ENCODE measurements at regions not wholly inside any gene's neighbourhood (a gene's known extent, or its start where the extent isn't known, plus 50 kb on each side); places are given as distances from the start of the nearest gene placed in this dataset.

DNA sequence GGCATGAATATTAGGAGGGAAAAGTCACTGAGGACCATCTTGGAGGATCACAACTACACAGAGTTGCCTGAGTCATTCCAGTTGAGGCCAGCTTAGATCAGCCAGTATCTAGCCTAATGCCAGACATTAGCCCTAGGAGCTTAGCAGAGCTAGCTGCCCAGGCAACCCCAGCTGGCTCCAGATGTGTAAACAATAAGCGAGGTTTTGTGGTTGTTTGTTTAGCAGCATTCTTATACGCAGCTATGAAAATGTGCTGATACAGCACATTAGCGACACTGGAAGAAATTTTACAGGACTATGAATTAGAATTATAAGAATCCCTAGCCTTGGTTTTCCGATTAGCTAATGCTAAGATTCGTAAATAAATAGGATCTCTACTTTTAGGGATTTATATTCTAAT lies 59.3 kb downstream of the BTBD3 start:
- TF ChIP-seq, protein P1, sequence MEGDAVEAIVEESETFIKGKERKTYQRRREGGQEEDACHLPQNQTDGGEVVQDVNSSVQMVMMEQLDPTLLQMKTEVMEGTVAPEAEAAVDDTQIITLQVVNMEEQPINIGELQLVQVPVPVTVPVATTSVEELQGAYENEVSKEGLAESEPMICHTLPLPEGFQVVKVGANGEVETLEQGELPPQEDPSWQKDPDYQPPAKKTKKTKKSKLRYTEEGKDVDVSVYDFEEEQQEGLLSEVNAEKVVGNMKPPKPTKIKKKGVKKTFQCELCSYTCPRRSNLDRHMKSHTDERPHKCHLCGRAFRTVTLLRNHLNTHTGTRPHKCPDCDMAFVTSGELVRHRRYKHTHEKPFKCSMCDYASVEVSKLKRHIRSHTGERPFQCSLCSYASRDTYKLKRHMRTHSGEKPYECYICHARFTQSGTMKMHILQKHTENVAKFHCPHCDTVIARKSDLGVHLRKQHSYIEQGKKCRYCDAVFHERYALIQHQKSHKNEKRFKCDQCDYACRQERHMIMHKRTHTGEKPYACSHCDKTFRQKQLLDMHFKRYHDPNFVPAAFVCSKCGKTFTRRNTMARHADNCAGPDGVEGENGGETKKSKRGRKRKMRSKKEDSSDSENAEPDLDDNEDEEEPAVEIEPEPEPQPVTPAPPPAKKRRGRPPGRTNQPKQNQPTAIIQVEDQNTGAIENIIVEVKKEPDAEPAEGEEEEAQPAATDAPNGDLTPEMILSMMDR (IDR thresholded peaks at IDR 0.05; ENCODE audit: low read depth, low read length, poor library complexity, severe bottlenecking): no peak
- TF ChIP-seq EZH2phosphoT487 (IDR thresholded peaks at IDR 0.05; ENCODE audit: borderline replicate concordance, low read length): no peak
- H3K79me2 ChIP-seq (ENCODE audit: control insufficient read depth, low read length): no peaks in the 10 kb centered on the region
- H3K4me3 ChIP-seq (ENCODE audit: low read length): no peak overlapping the region
- no peaks in the 10 kb centered on the region for H3K27me3 ChIP-seq (ENCODE audit: control insufficient read depth, low read length)
- H3K4me1 ChIP-seq (ENCODE audit: control insufficient read depth, low read length): no peaks in the 10 kb centered on the region
- no peaks in the 10 kb centered on the region for H4K20me1 ChIP-seq (ENCODE audit: control insufficient read depth, insufficient read depth, low read depth, low read length)
- H3F3A ChIP-seq (ENCODE audit: control insufficient read depth, insufficient read depth): no peaks in the 10 kb centered on the region
- no peak overlapping the region for H3K27ac ChIP-seq (ENCODE audit: low read depth, low read length)
- H3K9me3 ChIP-seq (ENCODE audit: control insufficient read depth, insufficient read depth, low read length): no peaks in the 10 kb centered on the region
- no peak overlapping the region for H3K4me2 ChIP-seq (ENCODE audit: low read length)
- H3K36me3 ChIP-seq (ENCODE audit: control insufficient read depth, low read length): no peaks in the 10 kb centered on the region
- no peaks in the 10 kb centered on the region for H3K9me2 ChIP-seq (replicated peaks; ENCODE audit: control insufficient read depth, low read length)

DNA sequence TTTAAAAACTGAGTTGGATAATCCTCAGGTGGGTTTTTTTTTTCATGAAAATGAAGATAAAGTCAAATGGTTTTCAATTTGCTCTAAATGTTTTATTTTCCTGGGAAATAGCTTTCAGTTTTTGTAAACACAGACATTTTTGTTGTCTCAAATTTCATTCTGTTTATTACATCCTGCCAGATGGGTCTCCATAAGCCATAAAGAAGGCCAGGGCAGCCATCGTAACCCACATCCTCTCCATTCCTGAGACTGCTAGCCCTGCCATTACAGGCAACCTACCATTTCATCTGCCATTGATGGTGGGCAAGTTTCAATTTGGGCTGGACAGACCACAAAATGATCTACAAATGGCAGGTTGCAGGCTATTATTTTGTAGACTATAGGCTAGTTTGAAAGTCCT lies 60.8 kb downstream of the BTBD3 start:
- no peaks in the 10 kb centered on the region for H3K9me3 ChIP-seq (ENCODE audit: control insufficient read depth, insufficient read depth, low read length)
- H3K4me3 ChIP-seq (ENCODE audit: low read length): no peak overlapping the region
- no peaks in the 10 kb centered on the region for H3K4me1 ChIP-seq (ENCODE audit: control insufficient read depth, low read length)
- no peaks in the 10 kb centered on the region for H3K9me2 ChIP-seq (replicated peaks; ENCODE audit: control insufficient read depth, low read length)
- no peak overlapping the region for H3K4me2 ChIP-seq (ENCODE audit: low read length)
- no peaks in the 10 kb centered on the region for H3K79me2 ChIP-seq (ENCODE audit: control insufficient read depth, low read length)
- H4K20me1 ChIP-seq (ENCODE audit: control insufficient read depth, insufficient read depth, low read depth, low read length): no peaks in the 10 kb centered on the region
- TF ChIP-seq EZH2phosphoT487 (IDR thresholded peaks at IDR 0.05; ENCODE audit: borderline replicate concordance, low read length): no peak
- TF ChIP-seq, protein P1 (IDR thresholded peaks at IDR 0.05; ENCODE audit: low read depth, low read length, poor library complexity, severe bottlenecking): no peak
- H3K27ac ChIP-seq (ENCODE audit: low read depth, low read length): no peak overlapping the region
- no peaks in the 10 kb centered on the region for H3F3A ChIP-seq (ENCODE audit: control insufficient read depth, insufficient read depth)
- no peaks in the 10 kb centered on the region for H3K27me3 ChIP-seq (ENCODE audit: control insufficient read depth, low read length)
- no peaks in the 10 kb centered on the region for H3K36me3 ChIP-seq (ENCODE audit: control insufficient read depth, low read length)

DNA sequence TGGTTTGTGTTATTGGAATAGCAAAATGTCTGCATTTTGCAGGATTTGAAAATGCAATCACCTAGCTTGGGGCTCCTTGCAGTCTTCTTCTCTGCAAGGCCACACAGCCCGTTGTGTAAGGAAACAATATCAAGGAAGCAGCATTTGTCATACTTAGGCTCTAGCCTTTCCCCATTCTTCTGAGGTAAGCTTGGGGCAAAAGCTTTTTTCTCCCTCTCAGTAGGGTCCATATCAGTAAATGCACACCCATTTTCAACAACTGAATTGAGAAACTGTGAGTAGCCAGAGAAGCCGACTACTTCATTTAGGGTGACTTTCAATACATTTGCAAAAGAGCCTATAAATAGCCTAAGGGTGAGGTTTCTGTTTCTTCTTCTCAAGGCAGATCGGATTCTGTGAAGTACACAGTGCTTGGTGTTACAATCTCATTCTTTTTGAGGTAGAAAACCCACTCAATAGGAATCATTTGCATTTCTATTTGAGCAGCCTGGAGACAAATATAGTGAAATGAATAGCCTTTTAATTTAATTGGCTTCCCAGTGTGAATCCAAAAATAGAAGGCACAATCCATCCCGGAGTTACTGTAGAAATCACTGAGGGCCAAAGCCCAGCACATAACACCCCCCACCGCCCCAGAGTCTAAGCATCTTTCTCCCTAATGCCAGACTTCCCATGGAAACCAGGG lies 61.8 kb downstream of the BTBD3 start:
- H3F3A ChIP-seq (ENCODE audit: control insufficient read depth, insufficient read depth): no peaks in the 10 kb centered on the region
- H3K27me3 ChIP-seq (ENCODE audit: control insufficient read depth, low read length): no peaks in the 10 kb centered on the region
- no peaks in the 10 kb centered on the region for H3K79me2 ChIP-seq (ENCODE audit: control insufficient read depth, low read length)
- no peaks in the 10 kb centered on the region for H3K9me3 ChIP-seq (ENCODE audit: control insufficient read depth, insufficient read depth, low read length)
- no peak overlapping the region for H3K4me2 ChIP-seq (ENCODE audit: low read length)
- no peak overlapping the region for H3K4me3 ChIP-seq (ENCODE audit: low read length)
- H3K4me1 ChIP-seq (ENCODE audit: control insufficient read depth, low read length): no peaks in the 10 kb centered on the region
- no peak overlapping the region for H3K27ac ChIP-seq (ENCODE audit: low read depth, low read length)
- no peaks in the 10 kb centered on the region for H3K36me3 ChIP-seq (ENCODE audit: control insufficient read depth, low read length)
- H3K9me2 ChIP-seq (replicated peaks; ENCODE audit: control insufficient read depth, low read length): no peaks in the 10 kb centered on the region
- H4K20me1 ChIP-seq (ENCODE audit: control insufficient read depth, insufficient read depth, low read depth, low read length): no peaks in the 10 kb centered on the region
- no peak for TF ChIP-seq EZH2phosphoT487 (IDR thresholded peaks at IDR 0.05; ENCODE audit: borderline replicate concordance, low read length)
- TF ChIP-seq, protein P1 (IDR thresholded peaks at IDR 0.05; ENCODE audit: low read depth, low read length, poor library complexity, severe bottlenecking): no peak

All from DOHH2 (cell line).